NT2/D1 (cell line): ENCODE measurements at regions not wholly inside any gene's neighbourhood (a gene's known extent, or its start where the extent isn't known, plus 50 kb on each side); places are given as distances from the start of the nearest gene placed in this dataset.

Experiments used
- DNase-seq: peaks from one replicate; pipeline ENCODE4 v3.0.0-alpha.2; 2011; ENCODE audit warnings: low read depth, low spot score
- H3K27me3 ChIP-seq: 2 replicates; pipeline ENCODE4 v1.6.0; 2011; ENCODE audit warnings: mild to moderate bottlenecking; ENCODE audit not compliant: insufficient read length, insufficient read depth
- H3K36me3 ChIP-seq: 2 replicates; pipeline ENCODE4 v1.6.1; 2011; ENCODE audit warnings: mild to moderate bottlenecking, low read length, mixed read lengths; ENCODE audit not compliant: insufficient read depth, insufficient read length
- H3K4me1 ChIP-seq: 2 replicates; pipeline ENCODE4 v1.5.1; 2011; ENCODE audit not compliant: insufficient read depth, insufficient read length
- H3K4me3 ChIP-seq: 2 replicates; pipeline ENCODE4 v1.5.1; 2011; ENCODE audit warnings: low read depth; ENCODE audit not compliant: insufficient read length
- H3K9ac ChIP-seq: 2 replicates; pipeline ENCODE4 v1.6.0; 2011; ENCODE audit warnings: low read depth; ENCODE audit not compliant: insufficient read length
- H3K9me3 ChIP-seq: 2 replicates; pipeline ENCODE4 v1.5.1; 2011; ENCODE audit warnings: mild to moderate bottlenecking, low read length; ENCODE audit not compliant: insufficient read depth
- SUZ12 ChIP-seq: IDR thresholded peaks from 2 replicates; pipeline ENCODE4 v1.6.1; 2011; ENCODE audit not compliant: insufficient read length, insufficient read depth; ENCODE audit errors: extremely low read depth
- YY1 ChIP-seq: IDR thresholded peaks from 2 replicates; pipeline ENCODE4 v1.6.1; 2011; ENCODE audit not compliant: insufficient read length, insufficient read depth
- ZNF274 ChIP-seq: IDR thresholded peaks from 2 replicates; pipeline ENCODE4 v1.6.1; 2011; ENCODE audit warnings: mild to moderate bottlenecking, low read depth, low read length

GRCh38 chr12:123037791-123038190, 57.3 kb downstream of the ARL6IP4 start:
- peaks cover 14% of the 10 kb centered on the region for H3K36me3 ChIP-seq
- H3K4me1 ChIP-seq: peaks cover 4% of the 10 kb centered on the region
- TF ChIP-seq SUZ12 (no peak), ZNF274 (no peak), YY1 (no peak)
- no peaks in the 10 kb centered on the region for H3K27me3 ChIP-seq
- no peak for DNase-seq
- no peaks in the 10 kb centered on the region for H3K9me3 ChIP-seq
- H3K4me3 ChIP-seq: no peak overlapping the region
- no peak overlapping the region for H3K9ac ChIP-seq

- DNase-seq: no peak
- Histone ChIP-seq H3K9ac (no peak overlapping the region), H3K9me3 (no peaks in the 10 kb centered on the region), H3K36me3 (peaks cover 17% of the 10 kb centered on the region), H3K4me3 (no peak overlapping the region), H3K27me3 (no peaks in the 10 kb centered on the region), H3K4me1 (peaks cover 4% of the 10 kb centered on the region)
- no peak for TF ChIP-seq YY1
- no peak for TF ChIP-seq SUZ12
- no peak for TF ChIP-seq ZNF274
Measured at GRCh38 chr12:123036466-123037285, 56.2 kb downstream of the ARL6IP4 start.

- Histone ChIP-seq H3K9me3 (no peaks in the 10 kb centered on the region), H3K27me3 (no peaks in the 10 kb centered on the region), H3K36me3 (peaks cover 17% of the 10 kb centered on the region), H3K4me3 (no peak overlapping the region), H3K4me1 (peaks cover 2% of the 10 kb centered on the region), H3K9ac (no peak overlapping the region)
- DNase-seq: no peak
- TF ChIP-seq YY1: no peak
- TF ChIP-seq SUZ12: no peak
- no peak for TF ChIP-seq ZNF274
Measured at GRCh38 chr12:123035841-123036240, 55.4 kb downstream of the ARL6IP4 start.

GRCh38 chr12:123034865-123035264, 54.4 kb downstream of the ARL6IP4 start:
- Histone ChIP-seq H3K4me1 (peaks cover 1% of the 10 kb centered on the region), H3K9ac (no peak overlapping the region), H3K36me3 (peaks cover 17% of the 10 kb centered on the region), H3K4me3 (no peak overlapping the region), H3K27me3 (no peaks in the 10 kb centered on the region), H3K9me3 (no peaks in the 10 kb centered on the region)
- TF ChIP-seq SUZ12 (no peak), ZNF274 (no peak), YY1 (no peak)
- DNase-seq: no peak

GRCh38 chr12:123034022-123034541, 53.6 kb downstream of the ARL6IP4 start:
- TF ChIP-seq SUZ12 (no peak), YY1 (no peak), ZNF274 (no peak)
- Histone ChIP-seq H3K4me3 (no peak overlapping the region), H3K4me1 (peaks cover 1% of the 10 kb centered on the region), H3K36me3 (peaks cover 17% of the 10 kb centered on the region), H3K9me3 (no peaks in the 10 kb centered on the region), H3K9ac (no peak overlapping the region), H3K27me3 (no peaks in the 10 kb centered on the region)
- DNase-seq: no peak

- no peak overlapping the region for H3K4me3 ChIP-seq
- TF ChIP-seq YY1 (no peak), SUZ12 (no peak), ZNF274 (no peak)
- no peaks in the 10 kb centered on the region for H3K9me3 ChIP-seq
- H3K9ac ChIP-seq: no peak overlapping the region
- H3K36me3 ChIP-seq: peaks cover 17% of the 10 kb centered on the region
- DNase-seq: no peak
- H3K4me1 ChIP-seq: peaks cover 1% of the 10 kb centered on the region
- no peaks in the 10 kb centered on the region for H3K27me3 ChIP-seq
Measured at GRCh38 chr12:123033392-123034021, 53.0 kb downstream of the ARL6IP4 start.
